ENCODE measurements at regions not wholly inside any gene's neighbourhood (a gene's known extent, or its start where the extent isn't known, plus 50 kb on each side); places are given as distances from the start of the nearest gene placed in this dataset.

GRCh38 chr18:22723773-22724172 lies 209.4 kb upstream of the RBBP8 start:
- Histone ChIP-seq H3K27ac (no peak overlapping the region), H3K4me1 (no peaks in the 10 kb centered on the region), H3K9me3 (no peaks in the 10 kb centered on the region), H3K27me3 (no peaks in the 10 kb centered on the region), H3K4me3 (no peak overlapping the region), H3K36me3 (no peaks in the 10 kb centered on the region)
- no peak for DNase-seq
- TF ChIP-seq CTCF (IDR thresholded peaks at IDR 0.05) (no peak), POLR2A (IDR thresholded peaks at IDR 0.05) (no peak)

GRCh38 chr18:22726469-22726868 lies 206.7 kb upstream of the RBBP8 start:
- Histone ChIP-seq H3K27ac (no peak overlapping the region), H3K4me1 (no peaks in the 10 kb centered on the region), H3K27me3 (no peaks in the 10 kb centered on the region), H3K36me3 (no peaks in the 10 kb centered on the region), H3K9me3 (no peaks in the 10 kb centered on the region), H3K4me3 (no peak overlapping the region)
- TF ChIP-seq CTCF (IDR thresholded peaks at IDR 0.05) (no peak), POLR2A (IDR thresholded peaks at IDR 0.05) (no peak)
- no peak for DNase-seq

GRCh38 chr18:22728016-22728415 lies 205.1 kb upstream of the RBBP8 start:
- Histone ChIP-seq H3K36me3 (no peaks in the 10 kb centered on the region), H3K27me3 (no peaks in the 10 kb centered on the region), H3K9me3 (no peaks in the 10 kb centered on the region), H3K4me1 (no peaks in the 10 kb centered on the region), H3K27ac (no peak overlapping the region), H3K4me3 (no peak overlapping the region)
- TF ChIP-seq POLR2A (IDR thresholded peaks at IDR 0.05), result no peak
- TF ChIP-seq CTCF (IDR thresholded peaks at IDR 0.05), result no peak
- DNase-seq, result no peak

GRCh38 chr18:22728481-22729105 lies 204.5 kb upstream of the RBBP8 start:
- Histone ChIP-seq H3K4me1 (no peaks in the 10 kb centered on the region), H3K27ac (no peak overlapping the region), H3K36me3 (no peaks in the 10 kb centered on the region), H3K27me3 (no peaks in the 10 kb centered on the region), H3K4me3 (no peak overlapping the region), H3K9me3 (no peaks in the 10 kb centered on the region)
- no peak for TF ChIP-seq CTCF (IDR thresholded peaks at IDR 0.05)
- no peak for TF ChIP-seq POLR2A (IDR thresholded peaks at IDR 0.05)
- no peak for DNase-seq

GRCh38 chr18:22731398-22731797 lies 201.7 kb upstream of the RBBP8 start:
- H3K4me3 ChIP-seq, result no peak overlapping the region
- no peaks in the 10 kb centered on the region for H3K9me3 ChIP-seq
- no peaks in the 10 kb centered on the region for H3K4me1 ChIP-seq
- H3K27me3 ChIP-seq, result no peaks in the 10 kb centered on the region
- no peak for DNase-seq
- H3K27ac ChIP-seq, result no peak overlapping the region
- TF ChIP-seq POLR2A (IDR thresholded peaks at IDR 0.05) (no peak), CTCF (IDR thresholded peaks at IDR 0.05) (no peak)
- H3K36me3 ChIP-seq, result no peaks in the 10 kb centered on the region

All from Peyer's patch (tissue), 4 donors.